A549 (cell line): ENCODE measurements at regions not wholly inside any gene's neighbourhood (a gene's known extent, or its start where the extent isn't known, plus 50 kb on each side); places are given as distances from the start of the nearest gene placed in this dataset.

Source experiments
- ATAC-seq, 2 experiments: fragments of 200-7000 bp in 1 of 2; fragments of >200 bp in 1 of 2; cut with Nextera tagmentation in 1 of 2; cut with Tn5 transposase in 1 of 2; 3 replicates each; pipeline versions ENCODE4 v1.8.0 to v1.9.1; 2018 to 2020; ENCODE audit warnings: mild to moderate bottlenecking in 1 of 2, moderate library complexity in 1 of 2
- CTCF ChIA-PET: fragments of 300-600 bp; sonication (Branson Sonifier 250); formaldehyde crosslinking; extraction: SDS; loops from one replicate; lab custom pipeline; 2021; ENCODE audit warnings: antibody characterized with exemption, inconsistent platforms; lab: Yijun Ruan, JAX
- POLR2A ChIA-PET: fragments of 350-600 bp; formaldehyde crosslinking; extraction: SDS; loops from one replicate; lab custom pipeline; 2021; ENCODE audit warnings: antibody characterized with exemption, inconsistent platforms; lab: Yijun Ruan, JAX
- DNase-seq, 2 experiments: peaks; one replicate each; pipeline versions ENCODE4 v3.0.0 to v3.0.0-alpha.2; 2011 to 2016; ENCODE audit warnings: low read depth in 1 of 2, low spot score in 1 of 2
- FAIRE-seq: peaks from 2 replicates; lab custom pipeline; 2011; peaks lifted over from hg19 to GRCh38; lab: Jason Lieb, UNC
- H3K27ac ChIP-seq, 2 experiments: fragments of >200 bp; sonication (Bioruptor Twin); formaldehyde crosslinking; 3 replicates each; pipeline ENCODE4 v1.5.1; 2016 to 2017
- H3K4me1 ChIP-seq: fragments of >200 bp; sonication (Bioruptor Twin); formaldehyde crosslinking; 3 replicates; pipeline ENCODE4 v1.6.1; 2016
- H3K4me2 ChIP-seq: fragments of >200 bp; sonication (Bioruptor Twin); formaldehyde crosslinking; 3 replicates; pipeline ENCODE4 v1.6.1; 2016
- H3K4me3 ChIP-seq: fragments of >200 bp; sonication (Bioruptor Twin); formaldehyde crosslinking; 3 replicates; pipeline ENCODE4 v1.5.1; 2016
- H3K9me3 ChIP-seq: fragments of >200 bp; sonication (Bioruptor Twin); formaldehyde crosslinking; 3 replicates; pipeline ENCODE4 v1.6.1; 2016
- BHLHE40 ChIP-seq: IDR thresholded peaks from 2 replicates; pipeline ENCODE4 v1.6.1; 2012; ENCODE audit warnings: low read depth, low read length, inconsistent platforms
- CBX2 ChIP-seq: fragments of 200-600 bp; sonication (generic); IDR thresholded peaks from 2 replicates; pipeline ENCODE4 v1.6.1; 2016; ENCODE audit warnings: low read depth, mild to moderate bottlenecking, borderline replicate concordance
- CBX8 ChIP-seq: fragments of 200-600 bp; sonication (generic); IDR thresholded peaks from 2 replicates; pipeline ENCODE4 v1.6.1; 2016
- CEBPB ChIP-seq, 2 experiments: fragments of >200 bp in 1 of 2; sonication (Bioruptor Twin) in 1 of 2; formaldehyde crosslinking in 1 of 2; IDR thresholded peaks; 2 replicates each; pipeline ENCODE4 v1.6.1; 2012 to 2016
- EHF ChIP-seq: fragments of 250-450 bp; sonication (Bioruptor Pico); IDR thresholded peaks from 2 replicates; pipeline ENCODE4 v1.5.0; 2020; ENCODE audit warnings: mild to moderate bottlenecking
- EHMT2 ChIP-seq: fragments of 200-600 bp; sonication (generic); IDR thresholded peaks from 2 replicates; pipeline ENCODE4 v1.6.1; 2016; ENCODE audit warnings: antibody characterized with exemption, low read depth, mild to moderate bottlenecking, moderate library complexity
- EP300 ChIP-seq, 2 experiments: fragments of >200 bp; sonication (Bioruptor Twin); formaldehyde crosslinking; IDR thresholded peaks; 2 replicates in 1 of 2; 3 replicates in 1 of 2; pipeline ENCODE4 v1.6.1; 2016 to 2017
- FOXS1 ChIP-seq: fragments of 250-450 bp; sonication (Bioruptor Pico); IDR thresholded peaks from 2 replicates; pipeline ENCODE4 v1.5.0; 2020; ENCODE audit warnings: mild to moderate bottlenecking, moderate library complexity
- HEYL ChIP-seq: fragments of 250-450 bp; sonication (Bioruptor Pico); IDR thresholded peaks from 2 replicates; pipeline ENCODE4 v1.8.0; 2021; ENCODE audit warnings: mild to moderate bottlenecking, moderate library complexity
- HOXA7 ChIP-seq: fragments of 250-450 bp; sonication (Bioruptor Pico); IDR thresholded peaks from 2 replicates; pipeline ENCODE4 v1.5.0; 2020; ENCODE audit warnings: mild to moderate bottlenecking, moderate library complexity
- JUN ChIP-seq, 2 experiments: fragments of >200 bp; sonication (Bioruptor Twin); formaldehyde crosslinking; IDR thresholded peaks; 2 replicates in 1 of 2; 3 replicates in 1 of 2; pipeline ENCODE4 v1.6.1; 2016 to 2017
- JUNB ChIP-seq: fragments of >200 bp; sonication (Bioruptor Twin); formaldehyde crosslinking; IDR thresholded peaks from 2 replicates; pipeline ENCODE4 v1.6.1; 2016
- KDM5A ChIP-seq: fragments of 200-600 bp; sonication (generic); IDR thresholded peaks from 2 replicates; pipeline ENCODE4 v1.6.1; 2016; ENCODE audit warnings: antibody characterized with exemption, mild to moderate bottlenecking
- MAFK ChIP-seq: fragments of 450-650 bp; IDR thresholded peaks from 2 replicates; pipeline ENCODE4 v1.6.1; 2014; ENCODE audit not compliant: partially characterized antibody
- MAZ ChIP-seq: fragments of 150-350 bp; IDR thresholded peaks from 2 replicates; pipeline ENCODE4 v1.6.1; 2014; ENCODE audit warnings: antibody characterized with exemption, low read depth, low read length, borderline replicate concordance
- NR3C1 ChIP-seq: fragments of >200 bp; sonication (Bioruptor Twin); formaldehyde crosslinking; IDR thresholded peaks from 3 replicates; pipeline ENCODE4 v1.6.1; 2017
- POLR2AphosphoS2 ChIP-seq: conservative IDR thresholded peaks from 2 replicates; pipeline ENCODE4 v1.6.1; 2012; ENCODE audit warnings: low read length, improper control_type of control experiment, inconsistent platforms
- RARB ChIP-seq: fragments of 250-450 bp; sonication (Bioruptor Pico); IDR thresholded peaks from 2 replicates; pipeline ENCODE4 v1.8.0; 2021; ENCODE audit warnings: mild to moderate bottlenecking, moderate library complexity
- RCOR1 ChIP-seq: fragments of 150-350 bp; IDR thresholded peaks from 2 replicates; pipeline ENCODE4 v1.6.1; 2014; ENCODE audit warnings: antibody characterized with exemption, low read length, low read depth
- SMC3 ChIP-seq: fragments of >200 bp; sonication (Bioruptor Twin); formaldehyde crosslinking; IDR thresholded peaks from 3 replicates; pipeline ENCODE4 v1.6.1; 2018; ENCODE audit warnings: inconsistent platforms
- ZFP36 ChIP-seq: fragments of 450-650 bp; IDR thresholded peaks from 2 replicates; pipeline ENCODE4 v1.6.1; 2014; ENCODE audit warnings: borderline replicate concordance; ENCODE audit not compliant: partially characterized antibody
- ZNF302 ChIP-seq: fragments of 250-450 bp; sonication (Bioruptor Pico); IDR thresholded peaks from 2 replicates; pipeline ENCODE4 v1.9.0; 2021; ENCODE audit warnings: inconsistent platforms, mild to moderate bottlenecking, moderate library complexity
- WGBS: methylation state at CpG from one replicate; pipeline ENCODE4 v1.1.6; 2017; ENCODE audit errors: missing lambda C conversion rate; 5-methylcytosine and 5-hydroxymethylcytosine counted together
- TF ChIP-seq, protein P1 (sequence below): fragments of 450-650 bp; IDR thresholded peaks from 2 replicates; pipeline ENCODE4 v1.6.1; 2014; ENCODE audit warnings: antibody characterized with exemption
- TF ChIP-seq, protein P2 (sequence below): fragments of >200 bp; sonication (Bioruptor Twin); formaldehyde crosslinking; IDR thresholded peaks from 2 replicates; pipeline ENCODE4 v1.6.1; 2016
- TF ChIP-seq, protein P3 (sequence below): fragments of 250-450 bp; sonication (Bioruptor Pico); IDR thresholded peaks from 2 replicates; pipeline ENCODE4 v1.5.0; 2020; ENCODE audit warnings: low read depth, mild to moderate bottlenecking, moderate library complexity
- TF ChIP-seq, protein P4 (sequence below): fragments of >200 bp; sonication (Bioruptor Twin); formaldehyde crosslinking; IDR thresholded peaks from 3 replicates; pipeline ENCODE4 v1.6.1; 2016
- TF ChIP-seq, protein P5 (sequence below): fragments of 200-600 bp; sonication (generic); IDR thresholded peaks from 2 replicates; pipeline ENCODE4 v1.6.1; 2016; ENCODE audit warnings: antibody characterized with exemption, mild to moderate bottlenecking, moderate library complexity

DNA sequence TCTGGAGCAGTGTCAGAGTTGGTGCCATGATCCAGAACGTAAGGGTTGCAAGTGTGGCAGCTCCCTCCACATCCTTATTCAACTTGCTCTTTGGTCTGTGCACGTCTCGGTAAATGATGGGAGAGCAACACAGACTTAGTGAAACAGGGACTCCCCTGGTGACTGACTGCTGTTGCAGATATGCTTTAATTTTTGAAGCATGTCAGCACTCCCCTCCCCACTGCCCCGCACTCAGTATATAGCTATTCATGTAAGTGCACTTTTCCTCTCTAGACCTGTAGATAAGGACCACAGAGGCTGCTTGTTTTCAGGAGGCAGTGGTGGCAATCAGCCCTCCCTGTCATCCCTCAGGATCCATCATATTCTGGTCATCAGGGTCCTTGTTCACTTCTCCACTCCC lies 470.9 kb downstream of the IRS2 start:
- Histone ChIP-seq H3K9me3 (no peaks in the 10 kb centered on the region), H3K4me2 (no peak overlapping the region), H3K27ac (no peak overlapping the region), H3K4me1 (peaks cover 4% of the 10 kb centered on the region; the same call in 2 of the 3 replicates), H3K4me3 (no peak overlapping the region)
- FAIRE-seq: no peak
- WGBS: 99% methylated on average over 4 of the region's 4 CpGs
- DNase-seq: no peak
- no peak for ATAC-seq
- no peak for TF ChIP-seq SMC3
- TF ChIP-seq JUN (IDR thresholded peaks at IDR 0.05): no peak
- TF ChIP-seq, protein P1, sequence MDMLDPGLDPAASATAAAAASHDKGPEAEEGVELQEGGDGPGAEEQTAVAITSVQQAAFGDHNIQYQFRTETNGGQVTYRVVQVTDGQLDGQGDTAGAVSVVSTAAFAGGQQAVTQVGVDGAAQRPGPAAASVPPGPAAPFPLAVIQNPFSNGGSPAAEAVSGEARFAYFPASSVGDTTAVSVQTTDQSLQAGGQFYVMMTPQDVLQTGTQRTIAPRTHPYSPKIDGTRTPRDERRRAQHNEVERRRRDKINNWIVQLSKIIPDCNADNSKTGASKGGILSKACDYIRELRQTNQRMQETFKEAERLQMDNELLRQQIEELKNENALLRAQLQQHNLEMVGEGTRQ: no peak
- TF ChIP-seq FOXS1 (CRISPR knock-in tag): no peak
- no peak for TF ChIP-seq CBX2
- no peak for TF ChIP-seq EHMT2
- no peak for TF ChIP-seq BHLHE40
- TF ChIP-seq POLR2AphosphoS2: no peak
- TF ChIP-seq, protein P2, sequence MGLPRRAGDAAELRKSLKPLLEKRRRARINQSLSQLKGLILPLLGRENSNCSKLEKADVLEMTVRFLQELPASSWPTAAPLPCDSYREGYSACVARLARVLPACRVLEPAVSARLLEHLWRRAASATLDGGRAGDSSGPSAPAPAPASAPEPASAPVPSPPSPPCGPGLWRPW: no peak
- no peak for TF ChIP-seq MAZ
- no peak for TF ChIP-seq RARB (CRISPR knock-in tag)
- TF ChIP-seq RCOR1: no peak
- TF ChIP-seq, protein P3, sequence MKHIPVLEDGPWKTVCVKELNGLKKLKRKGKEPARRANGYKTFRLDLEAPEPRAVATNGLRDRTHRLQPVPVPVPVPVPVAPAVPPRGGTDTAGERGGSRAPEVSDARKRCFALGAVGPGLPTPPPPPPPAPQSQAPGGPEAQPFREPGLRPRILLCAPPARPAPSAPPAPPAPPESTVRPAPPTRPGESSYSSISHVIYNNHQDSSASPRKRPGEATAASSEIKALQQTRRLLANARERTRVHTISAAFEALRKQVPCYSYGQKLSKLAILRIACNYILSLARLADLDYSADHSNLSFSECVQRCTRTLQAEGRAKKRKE (CRISPR knock-in tag): no peak
- TF ChIP-seq ZNF302: no peak
- no peak for TF ChIP-seq KDM5A
- ChIA-PET POLR2A (no interaction called here), CTCF (no interaction called here)

DNA sequence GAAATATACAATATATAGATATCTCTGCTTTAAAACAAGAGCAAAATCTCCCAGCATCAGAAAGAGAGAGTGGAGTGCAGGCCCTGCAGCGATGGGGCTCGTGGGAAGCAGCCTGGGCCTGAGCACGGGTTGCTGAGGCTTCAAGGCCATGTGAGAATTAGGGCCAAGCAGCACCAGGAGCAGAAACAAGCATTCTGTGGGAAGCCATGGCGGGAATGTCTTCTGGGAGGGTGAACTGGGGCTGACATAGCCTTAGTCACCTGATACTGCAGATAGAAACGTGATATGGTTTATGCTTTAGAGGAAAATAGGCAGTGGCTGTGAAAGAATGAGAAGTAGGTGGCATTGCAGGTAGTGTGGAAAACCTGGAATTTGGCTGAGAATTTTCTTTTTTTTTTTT lies 472.3 kb downstream of the IRS2 start:
- ChIA-PET CTCF (no interaction called here), POLR2A (no interaction called here)
- DNase-seq: no peak
- WGBS: 81% methylated on average over 5 of the region's 5 CpGs
- no peak for ATAC-seq
- Histone ChIP-seq H3K27ac (no peak overlapping the region), H3K4me2 (no peak overlapping the region)
- TF ChIP-seq, protein P1: no peak
- TF ChIP-seq HEYL (CRISPR knock-in tag) (no peak), KDM5A (no peak)
- TF ChIP-seq, all 56 proteins: peak for 0
- FAIRE-seq: no peak
- H3K9me3 ChIP-seq: no peaks in the 10 kb centered on the region
- H3K4me3 ChIP-seq: no peak overlapping the region
- peaks cover 16% of the 10 kb centered on the region for H3K4me1 ChIP-seq

DNA sequence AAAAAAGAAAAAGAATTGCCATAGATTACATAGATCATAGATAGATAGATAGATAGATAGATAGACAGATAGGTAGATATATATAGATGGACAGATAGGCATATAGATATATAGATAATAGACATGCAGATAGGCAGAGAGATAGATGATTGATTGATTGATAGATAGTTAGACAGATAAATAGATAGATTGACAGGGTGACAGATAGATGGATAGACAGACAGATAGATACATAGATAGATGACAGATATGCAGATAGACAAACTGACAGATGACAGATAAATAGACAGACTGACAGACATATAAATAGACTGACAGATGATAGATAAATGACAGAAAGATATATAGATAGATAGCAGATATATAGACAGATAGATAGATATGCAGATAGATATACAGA lies 474.0 kb downstream of the IRS2 start:
- FAIRE-seq: no peak
- ChIA-PET CTCF (no interaction called here), POLR2A (no interaction called here)
- ATAC-seq: no peak
- Histone ChIP-seq H3K4me2 (no peak overlapping the region), H3K4me1 (peaks cover 16% of the 10 kb centered on the region), H3K9me3 (no peaks in the 10 kb centered on the region), H3K4me3 (no peak overlapping the region), H3K27ac (no peak overlapping the region)
- no peak for DNase-seq
- TF ChIP-seq HOXA7 (CRISPR knock-in tag): no peak
- TF ChIP-seq POLR2AphosphoS2: no peak
- TF ChIP-seq, protein P4, sequence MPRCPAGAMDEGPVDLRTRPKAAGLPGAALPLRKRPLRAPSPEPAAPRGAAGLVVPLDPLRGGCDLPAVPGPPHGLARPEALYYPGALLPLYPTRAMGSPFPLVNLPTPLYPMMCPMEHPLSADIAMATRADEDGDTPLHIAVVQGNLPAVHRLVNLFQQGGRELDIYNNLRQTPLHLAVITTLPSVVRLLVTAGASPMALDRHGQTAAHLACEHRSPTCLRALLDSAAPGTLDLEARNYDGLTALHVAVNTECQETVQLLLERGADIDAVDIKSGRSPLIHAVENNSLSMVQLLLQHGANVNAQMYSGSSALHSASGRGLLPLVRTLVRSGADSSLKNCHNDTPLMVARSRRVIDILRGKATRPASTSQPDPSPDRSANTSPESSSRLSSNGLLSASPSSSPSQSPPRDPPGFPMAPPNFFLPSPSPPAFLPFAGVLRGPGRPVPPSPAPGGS: no peak
- no peak for TF ChIP-seq CBX8
- no peak for TF ChIP-seq CBX2
- TF ChIP-seq CEBPB (IDR thresholded peaks at IDR 0.05): no peak
- no peak for TF ChIP-seq EHMT2
- TF ChIP-seq JUNB: no peak
- TF ChIP-seq KDM5A: no peak
- no peak for TF ChIP-seq EP300 (IDR thresholded peaks at IDR 0.05)
- no peak for TF ChIP-seq EHF (CRISPR knock-in tag)
- TF ChIP-seq MAFK: no peak
- TF ChIP-seq NR3C1: no peak
- no peak for TF ChIP-seq SMC3
- no peak for TF ChIP-seq ZNF302
- TF ChIP-seq, protein P1: no peak
- no peak for TF ChIP-seq ZFP36
- TF ChIP-seq, protein P5, sequence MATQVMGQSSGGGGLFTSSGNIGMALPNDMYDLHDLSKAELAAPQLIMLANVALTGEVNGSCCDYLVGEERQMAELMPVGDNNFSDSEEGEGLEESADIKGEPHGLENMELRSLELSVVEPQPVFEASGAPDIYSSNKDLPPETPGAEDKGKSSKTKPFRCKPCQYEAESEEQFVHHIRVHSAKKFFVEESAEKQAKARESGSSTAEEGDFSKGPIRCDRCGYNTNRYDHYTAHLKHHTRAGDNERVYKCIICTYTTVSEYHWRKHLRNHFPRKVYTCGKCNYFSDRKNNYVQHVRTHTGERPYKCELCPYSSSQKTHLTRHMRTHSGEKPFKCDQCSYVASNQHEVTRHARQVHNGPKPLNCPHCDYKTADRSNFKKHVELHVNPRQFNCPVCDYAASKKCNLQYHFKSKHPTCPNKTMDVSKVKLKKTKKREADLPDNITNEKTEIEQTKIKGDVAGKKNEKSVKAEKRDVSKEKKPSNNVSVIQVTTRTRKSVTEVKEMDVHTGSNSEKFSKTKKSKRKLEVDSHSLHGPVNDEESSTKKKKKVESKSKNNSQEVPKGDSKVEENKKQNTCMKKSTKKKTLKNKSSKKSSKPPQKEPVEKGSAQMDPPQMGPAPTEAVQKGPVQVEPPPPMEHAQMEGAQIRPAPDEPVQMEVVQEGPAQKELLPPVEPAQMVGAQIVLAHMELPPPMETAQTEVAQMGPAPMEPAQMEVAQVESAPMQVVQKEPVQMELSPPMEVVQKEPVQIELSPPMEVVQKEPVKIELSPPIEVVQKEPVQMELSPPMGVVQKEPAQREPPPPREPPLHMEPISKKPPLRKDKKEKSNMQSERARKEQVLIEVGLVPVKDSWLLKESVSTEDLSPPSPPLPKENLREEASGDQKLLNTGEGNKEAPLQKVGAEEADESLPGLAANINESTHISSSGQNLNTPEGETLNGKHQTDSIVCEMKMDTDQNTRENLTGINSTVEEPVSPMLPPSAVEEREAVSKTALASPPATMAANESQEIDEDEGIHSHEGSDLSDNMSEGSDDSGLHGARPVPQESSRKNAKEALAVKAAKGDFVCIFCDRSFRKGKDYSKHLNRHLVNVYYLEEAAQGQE: no peak
